ENCODE measurements at regions not wholly inside any gene's neighbourhood (a gene's known extent, or its start where the extent isn't known, plus 50 kb on each side); places are given as distances from the start of the nearest gene placed in this dataset.

DNA sequence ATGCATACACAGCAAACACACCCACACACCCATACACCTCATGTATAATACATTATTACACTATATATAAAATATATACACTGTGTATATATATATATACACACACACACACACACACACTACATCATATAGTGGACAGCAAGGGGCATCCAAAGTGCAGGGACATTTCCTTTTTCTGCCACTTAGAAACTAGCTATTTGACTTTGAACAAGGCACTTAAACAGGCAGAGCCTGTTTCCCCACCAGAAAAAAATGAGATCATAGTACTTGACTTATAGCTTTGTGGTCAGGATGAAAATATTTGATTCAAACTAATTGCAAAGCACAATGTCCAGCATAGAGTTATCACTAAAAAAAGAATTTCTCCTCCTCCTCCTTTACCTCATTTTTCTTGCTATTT, 254.3 kb upstream of the NPVF start:
- POLR2A ChIA-PET, result no interaction called here

DNA sequence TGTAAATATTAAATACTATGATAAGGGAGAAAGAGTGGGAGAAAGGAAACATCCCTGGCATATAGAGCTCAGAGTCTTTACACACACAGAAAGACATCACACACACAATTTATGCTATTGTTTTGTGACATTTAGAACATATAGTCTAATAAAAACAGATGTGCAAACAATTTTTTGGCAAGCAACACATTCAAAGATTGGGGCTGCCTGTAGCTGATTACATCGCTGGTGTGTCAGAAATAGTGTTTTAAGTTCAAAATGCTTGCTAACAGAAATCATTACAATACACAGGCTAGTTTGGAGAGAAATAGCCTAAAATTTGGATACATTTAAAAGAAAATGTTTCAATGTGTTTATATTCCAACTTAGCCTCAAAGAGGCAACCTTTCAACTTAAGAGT, 256.7 kb upstream of the NPVF start:
- no peaks in the 10 kb centered on the region for H3K4me1 ChIP-seq
- H3K4me3 ChIP-seq, result no peak overlapping the region
- 0% methylated on average over 1 of the region's 1 CpG for WGBS (ENCODE audit: missing lambda C conversion rate)
- TF ChIP-seq TP53 (CRISPR knock-in tag; IDR thresholded peaks at IDR 0.05), result no peak
- no peak for TF ChIP-seq CEBPB (IDR thresholded peaks at IDR 0.05)
- no peak for TF ChIP-seq RFX5 (IDR thresholded peaks at IDR 0.05)
- TF ChIP-seq ZC3H11A (IDR thresholded peaks at IDR 0.05), result no peak
- no peak for TF ChIP-seq POLR2A (IDR thresholded peaks at IDR 0.05; ENCODE audit: low read length)
- no peak for TF ChIP-seq ZFP36 (IDR thresholded peaks at IDR 0.05; ENCODE audit: borderline replicate concordance, partially characterized antibody)
- TF ChIP-seq HEYL (CRISPR knock-in tag; IDR thresholded peaks at IDR 0.05), result no peak
- TF ChIP-seq SMC3 (IDR thresholded peaks at IDR 0.05), result no peak
- TF ChIP-seq FOSB (CRISPR knock-in tag; IDR thresholded peaks at IDR 0.05), result no peak
- no peak for TF ChIP-seq MAFK (IDR thresholded peaks at IDR 0.05; ENCODE audit: partially characterized antibody)
- TF ChIP-seq MYC (IDR thresholded peaks at IDR 0.05; ENCODE audit: borderline replicate concordance, low read length), result no peak
- TF ChIP-seq JUN (IDR thresholded peaks at IDR 0.05), result no peak
- no peak for TF ChIP-seq HOXB5 (CRISPR knock-in tag; IDR thresholded peaks at IDR 0.05)
- TF ChIP-seq, protein P1, sequence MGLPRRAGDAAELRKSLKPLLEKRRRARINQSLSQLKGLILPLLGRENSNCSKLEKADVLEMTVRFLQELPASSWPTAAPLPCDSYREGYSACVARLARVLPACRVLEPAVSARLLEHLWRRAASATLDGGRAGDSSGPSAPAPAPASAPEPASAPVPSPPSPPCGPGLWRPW (IDR thresholded peaks at IDR 0.05), result no peak
- TF ChIP-seq ZSCAN20 (CRISPR knock-in tag; IDR thresholded peaks at IDR 0.05), result no peak
- no peak for TF ChIP-seq HDAC2 (IDR thresholded peaks at IDR 0.05)
- TF ChIP-seq FOSL2 (IDR thresholded peaks at IDR 0.05), result no peak
- no peak for TF ChIP-seq FOSL2 (CRISPR knock-in tag; IDR thresholded peaks at IDR 0.05)
- no peak for TF ChIP-seq RNF2 (IDR thresholded peaks at IDR 0.05; ENCODE audit: borderline replicate concordance, low read depth)
- no peak for TF ChIP-seq BHLHE40 (IDR thresholded peaks at IDR 0.05; ENCODE audit: low read depth, low read length)
- H3K4me2 ChIP-seq, result no peak overlapping the region
- POLR2A ChIA-PET, result no interaction called here
- FAIRE-seq (no peak), ATAC-seq (no peak), DNase-seq (ENCODE audit: low read depth in 1 of 2, low spot score in 1 of 2) (no peak)
- CTCF ChIA-PET, result interaction anchor here (0.9 kb wide), 1 partner anchor 26 kb away, joined by 3 read pairs; no protein-coding TSS in a partner anchor
- no peaks in the 10 kb centered on the region for H3K9me3 ChIP-seq
- H3K27ac ChIP-seq, result no peak overlapping the region

More for the DNA sequence above, 254.3 kb upstream of the NPVF start:
- no peak for TF ChIP-seq EP300 (IDR thresholded peaks at IDR 0.05)
- TF ChIP-seq, protein P1 (IDR thresholded peaks at IDR 0.05), result no peak
- TF ChIP-seq POLR2AphosphoS2 (conservative IDR thresholded peaks at IDR 0.05; ENCODE audit: low read length), result no peak
- TF ChIP-seq MAFK (IDR thresholded peaks at IDR 0.05; ENCODE audit: partially characterized antibody), result no peak
- TF ChIP-seq TFCP2L1 (CRISPR knock-in tag; IDR thresholded peaks at IDR 0.05), result no peak
- no peak for TF ChIP-seq SMC3 (IDR thresholded peaks at IDR 0.05)
- no peak for TF ChIP-seq NFE2L2 (conservative IDR thresholded peaks at IDR 0.05; ENCODE audit: low read length)
- no peak for TF ChIP-seq RCOR1 (IDR thresholded peaks at IDR 0.05; ENCODE audit: low read depth, low read length)
- Histone ChIP-seq H3K27ac (no peak overlapping the region), H3K4me3 (no peak overlapping the region), H3K4me2 (no peak overlapping the region), H3K4me1 (no peaks in the 10 kb centered on the region), H3K9me3 (no peaks in the 10 kb centered on the region)
- FAIRE-seq (no peak), DNase-seq (ENCODE audit: low read depth in 1 of 2, low spot score in 1 of 2) (no peak), ATAC-seq (no peak)
- CTCF ChIA-PET, result interaction anchor here (2.0 kb wide), 1 partner anchor 8 kb away, joined by 5 read pairs; no protein-coding TSS in a partner anchor

DNA sequence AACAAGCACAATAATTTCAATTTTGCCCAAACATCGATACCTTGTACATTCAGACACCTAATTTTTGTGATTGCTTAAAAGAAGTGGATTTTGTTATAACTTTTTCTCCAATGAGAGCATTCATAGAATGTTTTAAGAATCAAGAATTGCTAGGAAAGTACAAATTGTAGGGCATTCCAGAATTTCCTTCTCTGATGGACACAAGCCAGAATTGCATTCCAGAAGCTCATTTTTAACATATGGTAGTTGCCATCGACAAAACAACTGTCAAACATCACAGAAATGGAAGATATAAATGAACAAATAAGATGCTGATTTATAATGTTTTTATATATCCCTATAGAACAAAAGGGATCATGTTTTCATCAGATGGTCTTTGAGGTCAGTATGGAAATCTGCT, 258.4 kb upstream of the NPVF start:
- no peak for FAIRE-seq
- no peak for ATAC-seq
- ChIA-PET POLR2A (no interaction called here), CTCF (no interaction called here)
- WGBS (ENCODE audit: missing lambda C conversion rate), result 9% methylated on average over 2 of the region's 2 CpGs
- H3K27ac ChIP-seq, result no peak overlapping the region
- H3K9me3 ChIP-seq, result no peaks in the 10 kb centered on the region
- no peak overlapping the region for H3K4me2 ChIP-seq
- no peak overlapping the region for H3K4me3 ChIP-seq
- DNase-seq (ENCODE audit: low read depth in 1 of 2, low spot score in 1 of 2), result no peak
- H3K4me1 ChIP-seq, result no peaks in the 10 kb centered on the region
- TF ChIP-seq, protein P2, sequence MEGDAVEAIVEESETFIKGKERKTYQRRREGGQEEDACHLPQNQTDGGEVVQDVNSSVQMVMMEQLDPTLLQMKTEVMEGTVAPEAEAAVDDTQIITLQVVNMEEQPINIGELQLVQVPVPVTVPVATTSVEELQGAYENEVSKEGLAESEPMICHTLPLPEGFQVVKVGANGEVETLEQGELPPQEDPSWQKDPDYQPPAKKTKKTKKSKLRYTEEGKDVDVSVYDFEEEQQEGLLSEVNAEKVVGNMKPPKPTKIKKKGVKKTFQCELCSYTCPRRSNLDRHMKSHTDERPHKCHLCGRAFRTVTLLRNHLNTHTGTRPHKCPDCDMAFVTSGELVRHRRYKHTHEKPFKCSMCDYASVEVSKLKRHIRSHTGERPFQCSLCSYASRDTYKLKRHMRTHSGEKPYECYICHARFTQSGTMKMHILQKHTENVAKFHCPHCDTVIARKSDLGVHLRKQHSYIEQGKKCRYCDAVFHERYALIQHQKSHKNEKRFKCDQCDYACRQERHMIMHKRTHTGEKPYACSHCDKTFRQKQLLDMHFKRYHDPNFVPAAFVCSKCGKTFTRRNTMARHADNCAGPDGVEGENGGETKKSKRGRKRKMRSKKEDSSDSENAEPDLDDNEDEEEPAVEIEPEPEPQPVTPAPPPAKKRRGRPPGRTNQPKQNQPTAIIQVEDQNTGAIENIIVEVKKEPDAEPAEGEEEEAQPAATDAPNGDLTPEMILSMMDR (IDR thresholded peaks at IDR 0.05), result no peak
- TF ChIP-seq TFCP2L1 (CRISPR knock-in tag; IDR thresholded peaks at IDR 0.05) (no peak), RARB (CRISPR knock-in tag; IDR thresholded peaks at IDR 0.05) (no peak), EHMT2 (IDR thresholded peaks at IDR 0.05; ENCODE audit: low read depth) (no peak), PHF8 (IDR thresholded peaks at IDR 0.05; ENCODE audit: borderline replicate concordance, low read depth) (no peak), ZNF302 (CRISPR knock-in tag; IDR thresholded peaks at IDR 0.05) (no peak), SREBF2 (IDR thresholded peaks at IDR 0.05) (no peak), ZC3H11A (IDR thresholded peaks at IDR 0.05) (no peak), MYC (IDR thresholded peaks at IDR 0.05; ENCODE audit: borderline replicate concordance, low read length) (no peak), ZFP36 (IDR thresholded peaks at IDR 0.05; ENCODE audit: borderline replicate concordance, partially characterized antibody) (no peak)
- TF ChIP-seq, protein P3, sequence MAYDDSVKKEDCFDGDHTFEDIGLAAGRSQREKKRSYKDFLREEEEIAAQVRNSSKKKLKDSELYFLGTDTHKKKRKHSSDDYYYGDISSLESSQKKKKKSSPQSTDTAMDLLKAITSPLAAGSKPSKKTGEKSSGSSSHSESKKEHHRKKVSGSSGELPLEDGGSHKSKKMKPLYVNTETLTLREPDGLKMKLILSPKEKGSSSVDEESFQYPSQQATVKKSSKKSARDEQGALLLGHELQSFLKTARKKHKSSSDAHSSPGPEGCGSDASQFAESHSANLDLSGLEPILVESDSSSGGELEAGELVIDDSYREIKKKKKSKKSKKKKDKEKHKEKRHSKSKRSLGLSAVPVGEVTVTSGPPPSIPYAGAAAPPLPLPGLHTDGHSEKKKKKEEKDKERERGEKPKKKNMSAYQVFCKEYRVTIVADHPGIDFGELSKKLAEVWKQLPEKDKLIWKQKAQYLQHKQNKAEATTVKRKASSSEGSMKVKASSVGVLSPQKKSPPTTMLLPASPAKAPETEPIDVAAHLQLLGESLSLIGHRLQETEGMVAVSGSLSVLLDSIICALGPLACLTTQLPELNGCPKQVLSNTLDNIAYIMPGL (CRISPR knock-in tag; IDR thresholded peaks at IDR 0.05; ENCODE audit: borderline replicate concordance), result no peak
- TF ChIP-seq, protein P4, sequence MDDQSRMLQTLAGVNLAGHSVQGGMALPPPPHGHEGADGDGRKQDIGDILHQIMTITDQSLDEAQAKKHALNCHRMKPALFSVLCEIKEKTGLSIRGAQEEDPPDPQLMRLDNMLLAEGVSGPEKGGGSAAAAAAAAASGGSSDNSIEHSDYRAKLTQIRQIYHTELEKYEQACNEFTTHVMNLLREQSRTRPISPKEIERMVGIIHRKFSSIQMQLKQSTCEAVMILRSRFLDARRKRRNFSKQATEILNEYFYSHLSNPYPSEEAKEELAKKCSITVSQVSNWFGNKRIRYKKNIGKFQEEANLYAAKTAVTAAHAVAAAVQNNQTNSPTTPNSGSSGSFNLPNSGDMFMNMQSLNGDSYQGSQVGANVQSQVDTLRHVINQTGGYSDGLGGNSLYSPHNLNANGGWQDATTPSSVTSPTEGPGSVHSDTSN (IDR thresholded peaks at IDR 0.05), result no peak

Measured in A549 (cell line).